ENCODE measurements at regions not wholly inside any gene's neighbourhood (a gene's known extent, or its start where the extent isn't known, plus 50 kb on each side); places are given as distances from the start of the nearest gene placed in this dataset.

DNA sequence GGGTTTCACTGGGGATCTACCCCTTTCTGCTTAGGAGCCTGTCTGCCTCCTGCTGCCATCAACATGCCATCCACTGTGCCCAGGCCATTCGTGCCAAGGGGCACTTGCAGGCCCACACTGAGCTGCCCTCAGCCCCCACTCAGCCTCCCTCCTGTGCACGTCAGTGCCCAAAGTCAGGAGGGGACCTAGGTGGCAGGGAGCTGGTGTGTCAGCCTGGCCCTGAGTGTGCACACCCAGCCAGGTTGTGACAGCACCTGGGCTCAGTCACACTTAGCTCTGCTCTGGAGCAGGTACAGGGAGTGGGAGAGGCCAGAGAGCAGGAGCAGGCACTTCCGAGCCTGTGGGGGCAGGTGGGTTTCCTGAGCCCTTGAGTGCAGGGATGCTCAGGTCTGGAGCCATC is 63.6 kb upstream of the SYNCRIP start:
- H3K4me3 ChIP-seq = no peak overlapping the region

DNA sequence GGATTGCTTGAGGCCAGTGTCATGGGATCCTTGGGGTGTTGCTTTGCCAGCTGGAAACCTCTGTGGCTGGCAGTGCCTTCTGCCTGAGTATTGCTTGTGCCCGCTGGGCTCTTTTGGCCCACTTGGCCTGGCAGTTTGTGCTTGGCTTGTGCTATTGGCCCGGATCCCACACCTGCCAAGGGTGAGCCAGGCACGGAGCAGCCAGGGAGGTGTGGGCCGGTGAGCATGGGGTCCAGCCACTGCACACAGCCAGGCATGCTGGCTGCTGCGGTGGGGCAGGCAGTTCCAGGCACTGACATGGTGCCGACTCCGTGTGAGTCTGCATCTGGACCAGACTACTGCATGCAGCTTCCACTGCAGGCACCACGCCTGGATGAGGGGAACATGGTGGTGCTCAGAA is 62.5 kb upstream of the SYNCRIP start:
- H3K27ac ChIP-seq = no peak overlapping the region
- no peak for DNase-seq (ENCODE audit: low spot score)
- TF ChIP-seq CTCF (IDR thresholded peaks at IDR 0.05) = no peak
- H3K4me3 ChIP-seq = no peak overlapping the region

More for the DNA sequence above, 63.6 kb upstream of the SYNCRIP start:
- no peak overlapping the region for H3K27ac ChIP-seq
- no peak for DNase-seq (ENCODE audit: low spot score)
- no peak for TF ChIP-seq CTCF (IDR thresholded peaks at IDR 0.05)

GRCh38 chr6:85703406-85703805 is 60.7 kb upstream of the SYNCRIP start:
- Histone ChIP-seq H3K4me3 (no peak overlapping the region), H3K27ac (no peak overlapping the region)
- DNase-seq (ENCODE audit: low spot score) = no peak
- TF ChIP-seq CTCF (IDR thresholded peaks at IDR 0.05) = no peak
